Loucy (cell line): ENCODE measurements at regions not wholly inside any gene's neighbourhood (a gene's known extent, or its start where the extent isn't known, plus 50 kb on each side); places are given as distances from the start of the nearest gene placed in this dataset.

ENCODE experiments used
- H2AFZ ChIP-seq: fragments of 200-600 bp; sonication (generic); 2 replicates; pipeline ENCODE4 v1.6.0; 2016; ENCODE audit warnings: antibody characterized with exemption, mild to moderate bottlenecking, low read length, moderate library complexity
- H3F3A ChIP-seq: fragments of 200-600 bp; 2 replicates; pipeline ENCODE4 v1.6.0; 2016; ENCODE audit warnings: antibody characterized with exemption, low read depth, mild to moderate bottlenecking
- H3K27me3 ChIP-seq: fragments of 200-600 bp; sonication (generic); 2 replicates; pipeline ENCODE4 v1.6.1; 2014; ENCODE audit warnings: low read length, mild to moderate bottlenecking; ENCODE audit not compliant: insufficient read depth, poor library complexity, severe bottlenecking
- H3K36me3 ChIP-seq: fragments of 200-600 bp; sonication (generic); 2 replicates; pipeline ENCODE4 v1.6.1; 2016; ENCODE audit warnings: low read length; ENCODE audit not compliant: insufficient read depth
- H3K4me1 ChIP-seq: fragments of 200-600 bp; sonication (generic); 2 replicates; pipeline ENCODE4 v1.5.1; 2014; ENCODE audit warnings: low read length, mild to moderate bottlenecking; ENCODE audit not compliant: insufficient read depth, poor library complexity, severe bottlenecking
- H3K4me2 ChIP-seq: fragments of 200-600 bp; sonication (generic); 2 replicates; pipeline ENCODE4 v1.6.0; 2014; ENCODE audit warnings: antibody characterized with exemption, low read length, low read depth, mild to moderate bottlenecking; ENCODE audit not compliant: poor library complexity, severe bottlenecking
- H3K4me3 ChIP-seq: fragments of 200-600 bp; sonication (generic); 2 replicates; pipeline ENCODE4 v1.5.1; 2014; ENCODE audit warnings: low read length, mild to moderate bottlenecking, mixed read lengths; ENCODE audit not compliant: poor library complexity, severe bottlenecking
- H3K79me2 ChIP-seq: fragments of 200-600 bp; sonication (generic); 2 replicates; pipeline ENCODE4 v1.6.1; 2014; ENCODE audit warnings: low read length; ENCODE audit not compliant: insufficient read depth
- H3K9ac ChIP-seq: fragments of 200-600 bp; sonication (generic); 2 replicates; pipeline ENCODE4 v1.6.0; 2014; ENCODE audit warnings: mild to moderate bottlenecking, low read depth, low read length, moderate library complexity; ENCODE audit not compliant: poor library complexity, severe bottlenecking
- H3K9me2 ChIP-seq: fragments of 200-600 bp; sonication (generic); replicated peaks from 2 replicates; pipeline ENCODE4 v1.6.1; 2016; ENCODE audit warnings: low read depth, low read length, mixed read lengths
- H3K9me3 ChIP-seq: fragments of 200-600 bp; sonication (generic); 2 replicates; pipeline ENCODE4 v1.6.1; 2014; ENCODE audit warnings: mild to moderate bottlenecking, antibody characterized with exemption, low read length, low read depth; ENCODE audit not compliant: insufficient read depth
- H4K20me1 ChIP-seq: fragments of 200-600 bp; sonication (generic); 2 replicates; pipeline ENCODE4 v1.6.0; 2014; ENCODE audit warnings: antibody characterized with exemption, low read length, mild to moderate bottlenecking; ENCODE audit not compliant: insufficient read depth, poor library complexity, severe bottlenecking
- CTCF ChIP-seq: fragments of 200-600 bp; sonication (generic); conservative IDR thresholded peaks from 2 replicates; pipeline ENCODE4 v1.5.1; 2014; ENCODE audit warnings: mild to moderate bottlenecking, antibody characterized with exemption, low read length
- EZH2phosphoT487 ChIP-seq: fragments of 200-600 bp; IDR thresholded peaks from 2 replicates; pipeline ENCODE4 v1.6.1; 2018; ENCODE audit warnings: antibody characterized with exemption, mild to moderate bottlenecking, moderate library complexity, borderline replicate concordance

GRCh38 chr3:110773413-110773954 is 298.1 kb upstream of the NECTIN3 start:
- Histone ChIP-seq H3K4me3 (no peak overlapping the region), H3K79me2 (no peaks in the 10 kb centered on the region), H3F3A (no peaks in the 10 kb centered on the region), H4K20me1 (no peaks in the 10 kb centered on the region), H3K9me2 (no peaks in the 10 kb centered on the region), H3K9me3 (no peaks in the 10 kb centered on the region), H2AFZ (no peak overlapping the region), H3K4me2 (no peak overlapping the region), H3K9ac (no peak overlapping the region), H3K36me3 (no peaks in the 10 kb centered on the region), H3K27me3 (no peaks in the 10 kb centered on the region), H3K4me1 (no peaks in the 10 kb centered on the region)
- no peak for TF ChIP-seq CTCF

GRCh38 chr3:110774496-110775265 is 296.9 kb upstream of the NECTIN3 start:
- Histone ChIP-seq H3K9me2 (no peaks in the 10 kb centered on the region), H3K9ac (no peak overlapping the region), H3K4me1 (no peaks in the 10 kb centered on the region), H2AFZ (no peak overlapping the region), H3F3A (no peaks in the 10 kb centered on the region), H4K20me1 (no peaks in the 10 kb centered on the region), H3K4me2 (no peak overlapping the region), H3K9me3 (no peaks in the 10 kb centered on the region), H3K79me2 (no peaks in the 10 kb centered on the region), H3K36me3 (no peaks in the 10 kb centered on the region), H3K27me3 (no peaks in the 10 kb centered on the region), H3K4me3 (no peak overlapping the region)
- TF ChIP-seq CTCF = no peak
- no peak for TF ChIP-seq EZH2phosphoT487

- H3K79me2 ChIP-seq = no peaks in the 10 kb centered on the region
- H3K9me2 ChIP-seq = no peaks in the 10 kb centered on the region
- no peaks in the 10 kb centered on the region for H3K36me3 ChIP-seq
- H3K4me3 ChIP-seq = no peak overlapping the region
- no peak overlapping the region for H3K9ac ChIP-seq
- TF ChIP-seq CTCF (no peak), EZH2phosphoT487 (no peak)
- H4K20me1 ChIP-seq = no peaks in the 10 kb centered on the region
- no peaks in the 10 kb centered on the region for H3K4me1 ChIP-seq
- no peaks in the 10 kb centered on the region for H3K9me3 ChIP-seq
- no peak overlapping the region for H3K4me2 ChIP-seq
- H2AFZ ChIP-seq = no peak overlapping the region
- no peaks in the 10 kb centered on the region for H3K27me3 ChIP-seq
- no peaks in the 10 kb centered on the region for H3F3A ChIP-seq
Observed at GRCh38 chr3:110779581-110779980, 292.0 kb upstream of the NECTIN3 start.
